RPMI8226 (cell line): ENCODE measurements at regions not wholly inside any gene's neighbourhood (a gene's known extent, or its start where the extent isn't known, plus 50 kb on each side); places are given as distances from the start of the nearest gene placed in this dataset.
"Not testable (repeated sequence)": the region's sequence is repeated elsewhere in the genome, so short reads cannot be mapped to it uniquely, and the experiment has no call there.

Source experiments
- DNase-seq: peaks from one replicate; pipeline ENCODE4 v3.0.0-alpha.2; 2015

DNA sequence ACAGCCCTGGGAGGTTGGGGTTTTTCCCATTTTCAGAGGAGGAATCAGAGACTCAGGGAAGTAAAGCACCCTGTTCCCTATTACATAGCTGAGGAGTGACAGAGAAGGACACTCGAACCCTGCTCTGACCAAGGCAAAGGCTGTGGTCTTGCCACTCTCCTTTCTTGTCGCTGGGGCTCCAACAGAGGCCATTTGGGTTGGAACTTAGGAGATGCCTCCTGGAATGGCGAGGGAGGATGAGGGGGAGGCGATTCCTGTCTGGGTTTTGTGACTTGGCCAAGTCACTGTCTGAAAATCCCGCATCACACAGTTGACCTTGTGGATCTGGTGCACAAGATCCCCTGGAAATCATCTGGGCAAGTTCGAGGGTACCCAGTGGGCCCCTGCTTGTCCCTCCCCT is 64.0 kb upstream of the HAND1 start:
- no peak for DNase-seq

DNA sequence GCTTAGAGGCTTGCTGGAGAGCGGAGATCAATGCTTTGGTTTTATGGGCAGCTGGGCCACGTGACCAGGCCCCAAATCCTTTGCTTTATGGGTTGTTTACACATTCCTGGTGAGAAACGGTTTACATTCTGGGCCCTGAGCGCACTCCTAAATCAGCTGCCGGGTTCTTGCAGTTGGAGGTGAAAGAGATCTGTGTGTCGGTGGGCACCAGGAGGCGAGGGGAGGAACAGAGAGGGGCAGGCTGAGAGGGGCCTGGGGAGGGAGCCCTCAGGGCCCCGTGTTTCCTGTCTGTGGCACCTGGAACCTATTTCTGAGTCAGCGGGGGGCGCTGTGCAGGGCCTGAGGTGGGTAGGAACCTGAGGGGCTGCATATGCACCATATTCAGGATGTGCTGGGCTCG is 63.5 kb upstream of the HAND1 start:
- DNase-seq: no peak

DNA sequence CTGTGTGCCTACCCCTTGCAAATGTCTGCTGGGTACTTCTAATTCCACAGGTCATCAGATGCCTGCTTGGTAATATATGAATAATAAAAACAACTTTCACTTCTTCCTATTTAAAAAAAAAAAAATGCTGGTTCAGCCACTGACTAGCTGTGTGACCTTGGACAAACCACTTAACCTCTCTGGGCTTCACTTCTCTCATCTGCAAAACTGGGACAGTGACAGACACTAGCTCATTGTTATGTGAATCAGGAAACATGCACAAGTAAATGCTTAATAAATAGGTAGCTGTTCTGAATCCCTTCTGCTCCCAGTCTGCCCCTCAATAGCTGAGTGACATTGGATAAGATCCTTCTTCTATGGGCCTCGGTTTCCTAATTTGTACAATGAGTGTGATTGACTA is 62.6 kb upstream of the HAND1 start:
- no peak for DNase-seq

GRCh38 chr5:154538492-154538891 is 60.5 kb upstream of the HAND1 start:
- no peak for DNase-seq

- DNase-seq: not testable (repeated sequence)
Observed at GRCh38 chr5:154536439-154536838, 58.4 kb upstream of the HAND1 start.

- no peak for DNase-seq
Observed at GRCh38 chr5:154535535-154535934, 57.5 kb upstream of the HAND1 start.

DNA sequence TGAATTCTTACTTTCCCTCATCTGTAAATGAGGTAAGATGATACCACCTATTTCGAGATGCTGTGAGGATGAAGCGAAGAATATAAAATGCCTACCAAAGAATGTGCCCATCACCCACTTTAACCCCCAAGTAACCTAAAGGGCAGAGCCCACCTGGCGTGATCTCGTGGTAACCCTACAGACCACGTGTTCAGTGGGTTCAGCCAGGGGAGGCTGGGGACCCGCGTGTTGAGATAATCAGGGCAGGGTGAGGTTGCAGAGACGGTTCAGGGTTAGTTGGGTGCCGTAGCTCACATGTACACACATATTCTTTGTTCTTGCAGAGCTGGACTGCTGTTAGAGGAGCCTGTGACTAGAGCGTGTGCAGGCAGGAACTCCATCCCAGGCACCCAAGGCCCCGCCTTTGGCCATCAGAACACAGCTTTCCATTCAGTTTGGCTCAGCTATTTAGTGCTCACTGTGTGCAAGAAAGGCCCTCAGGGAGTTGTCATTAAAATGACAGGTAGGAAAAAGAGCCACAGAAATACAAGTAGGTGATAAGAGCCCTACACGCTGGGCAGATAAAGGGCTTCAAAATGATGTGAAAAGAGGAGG is 56.5 kb upstream of the HAND1 start:
- no peak for DNase-seq

GRCh38 chr5:154529282-154529681 is 51.3 kb upstream of the HAND1 start:
- no peak for DNase-seq

- DNase-seq: no peak
Observed at GRCh38 chr5:154528005-154528594, 50.1 kb upstream of the HAND1 start.
